GM10248 (cell line): ENCODE measurements at regions not wholly inside any gene's neighbourhood (a gene's known extent, or its start where the extent isn't known, plus 50 kb on each side); places are given as distances from the start of the nearest gene placed in this dataset.

Experiments
- CTCF ChIA-PET: fragments of 300-600 bp; sonication (Branson Sonifier 250); formaldehyde crosslinking; extraction: SDS; loops from one replicate; lab custom pipeline; 2021; ENCODE audit warnings: antibody characterized with exemption; lab: Yijun Ruan, JAX
- POLR2A ChIA-PET: fragments of 350-650 bp; sonication (Branson Sonifier 250); formaldehyde crosslinking; extraction: SDS; loops from one replicate; lab custom pipeline; 2020; ENCODE audit warnings: antibody characterized with exemption; lab: Yijun Ruan, JAX
- DNase-seq: peaks from one replicate; pipeline ENCODE4 v3.0.0; 2012; ENCODE audit errors: extremely low spot score
- CTCF ChIP-seq: IDR thresholded peaks from 2 replicates; pipeline ENCODE4 v1.5.1; 2012; ENCODE audit warnings: mild to moderate bottlenecking, low read depth; ENCODE audit errors: extremely low read depth, missing control alignments, control extremely low read depth

- POLR2A ChIA-PET: no interaction called here
- DNase-seq: no peak
- CTCF ChIA-PET: no interaction called here
- no peak for TF ChIP-seq CTCF
Measured at GRCh38 chr9:26176628-26177027, 498.4 kb upstream of the TUSC1 start.

GRCh38 chr9:26175264-26175663 lies 497.0 kb upstream of the TUSC1 start:
- CTCF ChIA-PET: interaction anchor here (1.2 kb wide), 1 partner anchor 26 kb away, joined by 3 read pairs; no protein-coding TSS in a partner anchor
- no peak for DNase-seq
- TF ChIP-seq CTCF: no peak
- POLR2A ChIA-PET: no interaction called here

- TF ChIP-seq CTCF: no peak
- DNase-seq: no peak
- ChIA-PET POLR2A (no interaction called here), CTCF (no interaction called here)
Measured at GRCh38 chr9:26172301-26172700, 494.1 kb upstream of the TUSC1 start.

GRCh38 chr9:26171691-26172090 lies 493.4 kb upstream of the TUSC1 start:
- CTCF ChIA-PET: no interaction called here
- DNase-seq: no peak
- POLR2A ChIA-PET: no interaction called here
- TF ChIP-seq CTCF: no peak

- ChIA-PET POLR2A (no interaction called here), CTCF (no interaction called here)
- TF ChIP-seq CTCF: no peak
Measured at GRCh38 chr9:26170190-26170589, 491.9 kb upstream of the TUSC1 start.

GRCh38 chr9:26169708-26170107 lies 491.5 kb upstream of the TUSC1 start:
- DNase-seq: no peak
- ChIA-PET POLR2A (no interaction called here), CTCF (no interaction called here)
- no peak for TF ChIP-seq CTCF

More at GRCh38 chr9:26170190-26170589, 491.9 kb upstream of the TUSC1 start:
- no peak for DNase-seq

- POLR2A ChIA-PET: no interaction called here
- TF ChIP-seq CTCF: no peak
- CTCF ChIA-PET: no interaction called here
- DNase-seq: no peak
Measured at GRCh38 chr9:26166537-26166936, 488.3 kb upstream of the TUSC1 start.
